C4-2B (cell line): ENCODE measurements at regions not wholly inside any gene's neighbourhood (a gene's known extent, or its start where the extent isn't known, plus 50 kb on each side); places are given as distances from the start of the nearest gene placed in this dataset.

Source experiments
- CTCF ChIP-seq: fragments of 450-650 bp; conservative IDR thresholded peaks from 2 replicates; pipeline ENCODE4 v1.5.1; 2017; ENCODE audit warnings: mild to moderate bottlenecking
- ZFX ChIP-seq: fragments of 450-650 bp; IDR thresholded peaks from 2 replicates; pipeline ENCODE4 v1.6.1; 2017

- TF ChIP-seq CTCF (no peak), ZFX (no peak)
Measured at GRCh38 chr20:16637797-16638196, 64.5 kb upstream of the KIF16B start.
